ENCODE measurements at regions not wholly inside any gene's neighbourhood (a gene's known extent, or its start where the extent isn't known, plus 50 kb on each side); places are given as distances from the start of the nearest gene placed in this dataset.
"Not testable (repeated sequence)": the region's sequence is repeated elsewhere in the genome, so short reads cannot be mapped to it uniquely, and the experiment has no call there.

DNA sequence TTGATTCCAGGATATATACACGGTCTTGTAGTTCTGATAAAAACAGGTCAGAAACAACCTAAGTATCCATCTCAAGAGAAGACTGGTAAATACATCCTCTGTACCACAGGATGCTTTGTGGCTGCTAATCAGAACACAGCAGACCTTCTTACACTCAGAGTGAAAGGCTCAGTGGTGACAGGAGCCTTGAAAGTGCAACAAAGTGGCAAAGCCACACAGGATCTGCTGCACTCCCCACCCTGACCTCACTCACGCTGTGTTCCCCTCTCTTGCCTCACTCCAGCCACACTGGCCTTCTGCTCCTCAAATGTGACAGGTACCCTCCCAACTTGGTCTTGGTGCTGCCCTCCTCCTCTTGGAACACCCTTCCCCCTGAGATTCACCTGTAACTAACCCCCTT is 98.1 kb upstream of the GRIP1 start:
- peak; percentile 29 to 41 for DNase-seq

DNA sequence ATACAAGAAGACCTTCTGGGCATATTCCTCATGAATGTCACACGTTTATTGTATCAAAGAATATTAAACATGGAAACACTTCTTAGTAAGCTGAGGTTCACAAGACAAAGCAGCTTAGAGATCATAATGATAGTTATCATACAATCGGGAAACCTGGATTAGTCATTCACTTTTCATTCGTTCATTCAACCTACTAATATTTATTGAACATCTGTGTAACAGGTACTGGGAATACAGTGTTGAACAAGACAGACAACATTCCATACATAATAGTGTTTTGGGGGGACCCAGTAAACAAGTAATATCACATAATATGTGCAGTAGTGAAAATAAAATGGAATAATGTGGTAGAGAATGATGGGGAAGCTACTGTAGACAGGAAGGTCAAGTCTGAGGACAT is 100.6 kb upstream of the GRIP1 start:
- no peak for DNase-seq

DNA sequence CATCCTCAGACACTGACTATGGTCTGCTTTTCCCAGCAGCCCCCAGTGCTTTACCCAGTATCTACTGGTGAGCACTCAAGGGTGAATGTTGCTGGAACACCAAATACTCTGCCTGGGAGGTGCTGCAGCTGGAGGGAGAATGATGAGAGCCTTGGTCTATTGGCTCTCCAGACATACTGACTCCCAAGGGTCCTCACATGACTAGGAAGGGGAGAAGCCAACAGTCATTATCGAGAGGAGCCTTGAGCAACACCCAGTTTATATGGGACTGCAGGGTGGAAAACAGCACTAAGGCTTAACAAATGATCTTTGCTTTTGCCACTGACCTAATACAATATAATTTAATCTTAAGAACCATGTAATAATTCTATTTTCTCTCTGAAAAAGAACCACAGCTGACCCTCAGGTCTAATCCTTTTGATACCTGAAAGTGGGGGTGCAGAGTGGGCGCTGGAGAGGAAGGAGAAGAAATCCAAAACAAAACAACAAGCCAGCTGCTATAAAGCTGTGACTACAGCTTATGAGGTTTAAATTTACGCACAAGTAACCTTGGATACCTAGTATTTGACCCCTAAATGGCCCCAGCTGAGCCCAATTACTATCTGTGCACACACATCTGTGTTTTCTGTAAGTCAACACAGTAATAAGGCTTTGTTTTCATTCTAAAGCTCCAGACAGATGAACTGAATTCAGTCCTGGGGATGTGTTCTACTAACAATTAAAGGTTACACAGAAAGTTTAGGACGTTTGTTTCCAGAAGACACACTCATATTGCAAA is 107.8 kb upstream of the GRIP1 start:
- DNase-seq = no peak

DNA sequence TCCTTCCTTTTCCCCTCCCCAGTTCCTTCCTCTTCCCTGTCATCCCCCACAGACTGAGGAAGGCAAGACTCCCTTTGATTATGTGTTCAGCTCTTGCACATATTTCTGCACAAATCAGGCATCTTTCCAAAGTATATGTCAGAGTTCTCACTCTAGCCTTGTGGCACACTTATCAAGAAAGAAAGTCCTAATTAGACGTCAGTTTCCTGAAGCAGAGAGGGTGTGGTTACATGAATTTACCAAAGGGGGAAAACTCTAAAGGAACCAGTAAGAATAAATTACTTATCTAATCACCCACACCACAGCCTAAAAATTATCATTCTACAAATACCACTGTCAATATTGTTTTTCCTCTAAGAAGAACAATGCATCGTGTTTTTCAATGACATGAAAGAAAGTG is 120.7 kb upstream of the GRIP1 start:
- DNase-seq = no peak

DNA sequence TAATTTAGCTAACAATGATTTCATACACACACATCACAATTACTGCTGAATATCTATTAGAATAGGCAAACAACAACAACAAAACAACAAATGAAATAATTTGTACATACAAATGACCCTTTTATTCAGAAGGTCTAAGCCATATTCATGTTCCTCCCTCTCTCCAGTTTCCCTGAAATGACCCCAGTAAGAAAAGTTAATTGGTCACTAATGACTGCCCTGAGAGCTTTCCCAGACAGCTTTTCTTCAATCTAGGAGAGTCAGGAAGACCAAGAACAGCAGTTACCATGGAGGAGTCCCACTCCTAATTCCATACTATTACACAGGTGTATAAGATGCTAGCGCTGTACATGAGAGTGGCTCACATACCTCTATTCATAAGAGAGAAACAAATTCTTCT is 121.2 kb upstream of the GRIP1 start:
- DNase-seq = no peak

DNA sequence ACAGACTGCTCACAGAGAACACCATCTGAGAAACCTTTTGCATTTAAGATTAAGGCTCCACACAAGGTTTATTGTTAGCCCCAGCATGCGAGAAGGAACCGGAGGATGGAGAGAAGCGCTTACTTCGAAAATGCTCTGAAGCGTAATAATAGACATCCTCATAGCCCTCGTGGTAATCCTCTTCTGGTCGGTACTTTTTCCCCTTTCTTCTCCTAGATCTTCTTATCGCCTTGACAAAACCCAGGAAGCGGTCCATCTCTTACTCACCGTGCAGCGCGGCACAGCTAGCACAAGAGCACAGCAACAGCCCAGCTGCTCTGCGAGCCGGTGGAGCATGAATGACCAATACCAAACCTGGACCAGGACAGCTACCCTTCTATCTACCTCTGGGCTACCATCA is 125.1 kb upstream of the GRIP1 start:
- no peak for DNase-seq

DNA sequence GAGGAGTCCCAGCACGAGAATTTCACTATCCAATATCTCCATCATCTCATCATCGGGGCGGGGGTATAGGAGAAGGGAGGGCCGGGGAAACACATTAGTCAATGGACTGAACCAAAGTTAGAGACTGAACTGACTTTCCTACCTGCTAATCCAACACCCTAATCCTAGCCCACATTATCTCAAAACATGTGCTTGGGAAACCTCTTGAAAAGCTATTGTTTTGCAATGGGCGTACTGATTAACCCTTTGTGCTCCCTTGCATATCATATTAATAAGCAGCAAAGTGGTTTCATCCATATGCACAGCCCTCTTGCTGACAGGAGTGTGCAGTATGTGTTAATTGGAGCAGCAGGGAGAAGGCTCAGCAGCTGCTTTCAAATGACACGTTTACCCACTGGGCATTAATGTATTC is 125.7 kb upstream of the GRIP1 start:
- DNase-seq = no peak

DNA sequence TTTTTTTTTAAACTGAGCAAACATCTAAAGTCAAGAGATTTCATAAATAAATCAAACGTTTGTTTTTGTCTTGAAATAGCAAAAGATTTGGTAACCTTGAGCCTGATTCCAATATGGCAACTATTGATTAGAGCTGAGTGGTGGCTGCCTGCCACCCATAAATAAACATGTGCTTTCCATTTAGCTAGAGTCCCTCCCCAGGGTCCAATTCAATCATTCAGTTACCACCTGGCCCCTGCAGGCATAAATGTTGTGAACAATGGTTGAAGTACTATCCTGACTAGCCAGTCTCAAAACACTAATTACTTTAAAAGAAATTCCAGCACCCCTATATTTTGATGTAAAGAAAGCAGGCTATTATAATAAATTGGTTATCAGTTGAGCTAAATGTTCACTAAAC is 129.7 kb upstream of the GRIP1 start:
- DNase-seq = no peak

DNA sequence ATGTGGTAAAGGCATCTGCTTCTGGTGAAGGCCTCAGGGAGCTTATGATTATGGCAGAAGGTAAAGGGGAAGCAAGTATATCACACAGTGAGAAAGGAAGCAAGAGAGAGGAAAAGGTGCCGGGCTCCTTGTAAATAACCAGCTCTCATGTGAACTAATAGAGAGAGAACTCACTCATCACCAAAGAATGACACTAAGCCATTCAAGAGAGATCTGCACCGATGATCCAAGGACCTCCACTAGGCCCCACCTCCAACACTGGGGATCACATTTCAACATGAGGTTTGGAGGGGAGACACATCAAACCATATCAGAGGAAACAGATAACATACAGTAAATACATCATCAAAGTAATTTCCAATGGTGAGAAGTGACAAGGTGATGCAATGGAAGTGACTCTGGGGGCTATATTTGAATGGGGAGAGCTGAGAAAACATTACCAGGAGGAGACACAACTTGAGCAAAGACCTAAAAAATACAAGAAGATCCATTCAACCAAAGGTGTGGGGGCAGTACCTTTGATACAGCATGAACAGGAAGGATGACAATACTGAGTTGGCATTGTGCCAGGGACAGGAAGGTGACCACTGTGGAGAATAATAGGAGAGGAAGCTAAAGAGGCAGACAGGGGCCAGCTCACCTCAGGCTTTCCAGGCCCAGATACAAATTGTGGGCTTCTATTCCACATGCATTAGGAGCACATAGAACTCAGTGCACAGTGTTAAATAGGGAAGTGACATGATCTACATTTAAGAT is 134.4 kb upstream of the GRIP1 start:
- no peak for DNase-seq

DNA sequence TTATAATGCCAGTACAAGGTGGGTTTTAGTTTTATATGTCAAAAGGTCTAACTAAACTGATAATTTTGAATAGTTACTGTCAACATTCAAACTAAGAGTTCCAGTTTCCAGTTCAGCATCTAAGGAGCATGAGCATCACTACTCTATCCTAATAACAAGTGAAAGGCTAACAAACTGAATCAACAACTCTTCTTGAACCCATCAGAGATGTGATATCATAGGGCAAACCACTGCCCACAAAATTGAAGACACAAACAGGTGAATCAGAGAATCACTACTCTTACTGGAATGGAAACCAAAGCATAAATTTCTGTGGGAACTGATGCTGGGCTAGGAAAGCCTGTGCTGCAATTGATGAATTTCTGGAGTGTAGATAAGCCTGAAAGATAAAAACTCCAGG is 140.7 kb upstream of the GRIP1 start:
- no peak for DNase-seq

DNA sequence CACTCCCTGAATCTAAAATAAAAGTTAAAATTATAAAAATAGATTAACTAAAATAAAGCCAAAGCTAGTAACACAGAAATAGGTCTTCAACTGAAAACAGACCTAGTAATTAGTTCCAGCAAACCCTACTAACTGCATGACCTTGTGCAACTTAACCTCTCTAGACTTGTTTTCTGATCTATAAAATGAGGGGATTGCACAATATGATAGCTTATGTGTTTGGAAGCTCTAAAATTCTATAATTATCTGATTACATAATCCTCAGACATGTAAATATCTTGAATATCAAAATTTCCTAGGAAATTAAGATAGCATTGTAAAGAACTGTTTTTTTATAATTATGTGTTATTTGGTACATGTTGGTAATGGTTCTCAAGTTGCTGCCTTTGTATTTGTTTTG is 144.1 kb upstream of the GRIP1 start:
- DNase-seq = no peak

DNA sequence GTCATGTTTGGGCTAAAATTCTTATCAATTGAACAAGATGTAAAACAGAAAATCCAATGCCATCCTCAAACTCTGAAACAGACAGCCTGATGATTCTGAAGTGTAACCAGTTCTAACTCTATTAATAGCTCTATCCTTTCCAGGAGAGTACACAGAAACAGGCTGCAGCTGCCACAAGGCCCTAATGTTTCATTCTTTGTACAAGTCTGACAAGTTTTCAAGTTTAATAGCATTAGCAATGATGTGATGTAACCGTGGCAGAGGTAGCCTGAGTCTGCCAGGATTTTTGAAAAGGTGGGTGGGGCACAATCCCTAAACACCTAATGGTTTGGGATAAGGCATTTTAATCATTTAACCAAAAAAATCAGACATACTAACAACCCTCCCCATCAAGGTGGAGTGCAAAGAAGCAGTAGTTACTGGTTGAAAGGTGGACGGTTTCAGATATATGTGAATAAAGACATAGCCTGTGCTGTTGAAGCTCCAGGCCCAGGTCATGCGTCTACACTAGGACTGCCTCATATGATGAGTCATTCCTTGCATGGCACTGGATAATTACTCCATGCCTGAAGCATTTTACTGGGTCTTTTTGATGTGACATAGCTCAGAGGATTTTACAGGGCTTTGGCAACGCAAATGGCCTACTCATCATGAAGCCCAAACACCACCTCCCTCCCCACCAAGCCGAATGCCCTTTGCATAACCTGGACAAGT is 145.1 kb upstream of the GRIP1 start:
- DNase-seq = no peak

DNA sequence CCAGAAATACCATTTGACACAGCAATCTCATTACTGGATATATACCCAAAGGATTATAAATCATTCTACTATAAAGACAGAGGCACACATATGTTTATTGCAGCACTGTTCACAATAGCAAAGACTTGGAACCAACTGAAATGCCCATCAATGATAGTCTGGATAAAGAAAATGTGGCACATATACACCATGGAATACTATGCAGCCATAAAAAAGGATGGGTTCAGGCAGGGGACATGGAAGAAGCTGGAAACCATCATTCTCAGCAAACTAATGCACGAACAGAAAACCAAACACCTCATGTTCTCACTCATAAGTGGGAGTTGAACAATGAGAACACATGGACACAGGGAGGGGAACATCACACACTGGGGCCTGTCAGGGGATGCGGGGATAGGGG is 147.0 kb upstream of the GRIP1 start:
- DNase-seq = not testable (repeated sequence)

DNA sequence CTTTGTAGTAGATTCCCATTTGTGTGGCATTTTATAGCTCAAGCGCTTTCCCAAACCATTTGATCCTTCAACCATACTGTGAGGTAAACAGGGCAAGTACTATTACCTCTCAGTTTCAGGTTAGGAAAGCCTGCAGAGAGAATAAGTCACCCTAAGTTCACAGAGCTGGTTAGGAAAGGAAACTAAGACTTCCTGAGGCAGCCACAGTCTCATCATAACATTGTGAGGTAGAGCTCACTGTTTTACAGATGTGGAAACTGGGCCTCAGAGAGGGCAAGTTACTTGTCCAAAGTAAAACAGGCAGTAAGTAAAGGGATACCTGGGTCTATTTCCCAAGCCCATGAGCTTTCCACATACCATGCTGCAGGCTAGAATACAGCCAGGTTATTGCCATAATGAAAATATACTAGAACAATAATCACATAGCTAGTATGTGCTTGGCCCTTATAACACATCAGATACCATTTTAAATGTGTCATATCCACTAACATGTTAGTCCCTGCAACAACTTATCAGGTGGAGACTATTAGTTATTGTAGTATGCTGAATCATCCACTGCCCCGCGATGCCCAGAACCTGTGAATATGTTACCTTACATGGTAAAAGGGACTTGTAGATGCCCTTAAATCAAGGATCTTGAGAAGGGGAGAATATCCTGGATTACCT is 150.9 kb upstream of the GRIP1 start:
- DNase-seq = no peak

DNA sequence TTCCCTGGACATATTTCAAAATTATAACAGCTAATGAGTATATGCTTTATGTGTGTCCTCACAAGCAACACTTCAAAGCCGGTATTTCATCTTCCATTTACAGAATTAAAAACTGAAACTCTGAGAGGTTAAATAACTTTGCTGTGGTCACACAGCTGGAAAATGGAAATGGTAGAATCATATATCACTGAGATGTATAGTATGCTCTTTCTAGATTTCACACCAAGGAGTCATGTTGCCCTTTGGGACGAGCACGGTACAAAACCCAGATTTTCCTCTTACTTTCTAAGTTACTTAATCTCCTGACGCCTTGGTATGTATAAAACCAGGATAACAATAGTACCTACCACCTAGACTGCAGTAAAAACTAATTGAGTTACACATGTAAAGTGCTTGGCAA is 152.6 kb upstream of the GRIP1 start:
- DNase-seq = no peak

DNA sequence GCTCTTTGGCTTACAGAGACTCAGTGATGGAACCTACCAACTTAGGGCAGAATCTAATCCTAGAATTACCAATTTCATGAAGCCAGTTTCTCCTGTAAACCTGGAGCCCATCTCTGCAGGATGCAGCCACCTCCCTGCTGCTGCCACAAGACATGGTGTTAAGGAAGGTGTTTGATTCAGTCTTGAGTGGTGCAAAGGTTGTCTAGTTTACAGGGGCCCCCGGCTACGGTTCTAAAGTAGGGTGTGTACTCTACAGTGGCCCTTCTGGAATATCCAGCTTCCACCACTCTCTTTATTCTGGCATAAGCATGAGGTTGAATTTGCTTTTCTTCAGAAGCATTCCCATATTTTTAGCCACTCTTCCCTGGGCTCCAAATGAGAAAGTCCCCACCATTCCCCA is 154.1 kb upstream of the GRIP1 start:
- no peak for DNase-seq

DNA sequence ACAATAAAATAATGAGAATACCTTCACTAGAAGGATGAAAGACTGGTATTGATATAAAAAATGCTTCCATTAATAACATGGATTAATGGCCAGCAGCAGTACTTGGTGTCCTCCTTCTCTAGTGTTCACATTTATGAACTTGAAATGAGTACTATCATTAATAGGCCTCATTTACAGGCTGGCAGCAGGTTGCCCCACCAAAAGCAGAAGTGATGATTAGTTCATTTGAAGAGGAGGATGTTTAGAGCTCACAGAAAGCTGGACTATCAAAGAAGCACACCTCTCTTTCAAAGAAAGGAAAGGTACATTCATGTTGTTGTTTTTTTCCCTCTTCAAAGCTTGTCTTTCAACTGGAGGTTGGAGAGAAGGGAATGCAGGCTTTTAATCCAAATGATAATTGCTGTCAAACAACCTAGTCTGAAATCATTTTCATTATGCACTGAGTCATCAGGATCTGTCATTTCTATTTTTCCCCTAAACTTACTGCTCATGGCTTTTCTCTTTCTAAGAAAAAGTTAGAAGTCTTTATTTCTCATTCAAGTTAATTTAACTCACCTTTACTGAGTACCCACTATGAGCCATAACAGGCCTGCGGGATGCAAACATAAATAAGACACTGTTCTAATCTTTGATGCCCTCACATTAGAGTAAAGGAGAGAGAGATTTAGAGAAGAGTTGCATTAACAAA is 157.9 kb upstream of the GRIP1 start:
- DNase-seq = no peak

DNA sequence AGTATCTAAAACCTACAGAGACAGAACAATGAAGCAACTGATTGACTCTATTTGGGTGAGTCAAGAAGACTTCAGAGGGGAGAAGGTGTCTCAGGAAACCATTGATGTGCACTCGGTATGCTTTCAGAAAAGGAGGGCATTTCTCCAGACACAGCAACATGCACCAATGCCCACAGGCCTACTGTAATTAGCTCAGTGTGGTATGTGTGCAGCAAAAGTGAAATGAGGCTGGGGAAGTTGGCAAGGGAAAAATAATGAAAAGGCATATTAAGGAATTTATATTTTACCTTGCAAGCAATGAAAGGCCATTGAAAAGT is 158.4 kb upstream of the GRIP1 start:
- DNase-seq = no peak

DNA sequence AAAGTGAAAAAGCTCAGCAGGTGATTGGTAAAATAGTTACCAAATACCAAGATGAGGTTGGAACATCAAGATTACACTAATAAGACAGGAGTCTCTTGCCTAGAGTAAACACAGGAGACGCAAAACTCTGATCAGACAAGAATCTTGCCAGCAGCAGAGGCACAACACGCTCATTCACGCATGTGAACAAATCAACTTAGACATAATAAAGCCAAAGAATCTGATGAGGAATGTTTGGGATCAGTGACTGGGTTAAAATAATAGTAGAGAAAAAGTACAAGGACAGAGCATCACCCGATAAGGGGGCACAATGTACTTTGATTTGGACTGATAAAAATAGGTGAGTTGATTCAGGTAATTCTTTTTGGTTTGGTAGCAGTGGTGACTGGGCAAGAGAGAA is 159.5 kb upstream of the GRIP1 start:
- no peak for DNase-seq

DNA sequence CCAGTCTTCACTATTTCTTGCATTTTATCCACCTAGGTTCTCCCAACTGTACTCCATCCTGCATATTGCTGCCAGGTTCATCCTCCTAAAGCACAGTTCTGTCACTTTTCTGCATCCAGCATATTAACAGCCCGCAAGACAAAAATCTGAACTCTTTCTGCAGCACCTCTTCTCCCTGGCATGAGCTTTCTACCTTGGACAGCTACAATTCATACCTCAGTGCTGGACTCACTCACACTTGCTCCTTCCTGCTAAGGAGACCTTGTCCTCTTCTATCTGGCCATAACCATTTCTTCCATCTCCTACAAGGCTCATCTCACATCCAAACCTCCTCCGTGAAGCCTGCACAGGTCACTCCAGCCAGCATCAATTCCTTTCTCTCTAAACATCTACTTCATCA is 170.1 kb upstream of the GRIP1 start:
- no peak for DNase-seq

DNA sequence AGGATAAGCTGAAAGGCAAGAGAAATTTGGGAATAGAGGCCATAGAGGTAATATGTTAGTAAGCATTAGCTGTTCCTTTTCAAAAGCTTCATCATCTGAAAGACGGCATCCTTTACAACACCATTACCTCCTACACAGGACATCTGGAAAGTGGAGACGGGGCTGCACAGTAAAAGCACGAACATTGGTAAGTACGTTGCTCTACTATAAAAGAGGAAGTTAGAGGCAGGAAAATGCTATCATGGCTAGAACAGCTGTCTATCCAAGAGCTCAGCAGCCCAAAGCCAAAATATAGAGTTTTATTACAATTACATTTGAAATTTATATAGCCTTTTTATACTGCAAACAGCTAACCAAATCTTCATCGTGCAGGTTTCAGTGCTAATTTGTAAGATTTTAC is 172.3 kb upstream of the GRIP1 start:
- no peak for DNase-seq

DNA sequence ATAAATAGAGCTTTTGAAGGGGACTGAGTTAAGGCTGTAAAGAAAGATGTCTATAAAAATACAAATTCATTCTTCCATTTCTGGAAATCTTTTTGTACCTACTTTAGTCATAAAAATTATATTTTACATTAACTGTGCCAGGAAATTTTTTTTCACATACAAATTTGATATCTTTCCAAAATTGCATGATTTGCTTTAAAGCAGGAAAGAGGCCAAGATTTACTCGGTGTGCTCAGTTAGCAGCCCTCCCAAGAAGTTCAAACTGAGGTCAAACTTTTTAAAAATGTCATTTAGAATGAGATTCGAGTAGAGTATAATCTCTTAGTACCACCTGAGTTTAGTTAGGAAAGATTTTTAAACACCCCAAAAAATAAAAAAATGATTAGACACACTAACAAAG is 173.2 kb upstream of the GRIP1 start:
- no peak for DNase-seq

DNA sequence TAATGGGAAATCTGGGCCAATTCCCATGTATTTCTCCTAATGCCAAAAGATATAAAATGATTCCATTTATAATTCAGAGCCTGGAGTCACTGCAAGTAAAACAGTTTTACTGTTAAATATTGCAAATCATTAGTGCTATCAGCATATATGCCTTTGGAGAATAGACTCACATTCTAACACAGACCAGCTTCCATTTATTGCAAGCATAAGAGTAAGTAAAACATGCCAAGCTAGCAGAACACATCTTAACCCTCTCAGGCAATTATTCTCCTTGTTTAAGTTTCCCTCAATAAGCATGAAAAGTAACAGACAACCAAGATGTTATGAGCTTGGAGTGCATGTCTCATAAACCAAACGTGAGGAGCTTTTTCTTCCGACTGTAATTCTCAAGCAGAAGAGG is 173.9 kb upstream of the GRIP1 start:
- no peak for DNase-seq
